Nephron progenitor cell (in vitro differentiated cells): ENCODE measurements at regions not wholly inside any gene's neighbourhood (a gene's known extent, or its start where the extent isn't known, plus 50 kb on each side); places are given as distances from the start of the nearest gene placed in this dataset.

Source experiments
- DNase-seq: peaks from one replicate; pipeline ENCODE4 v3.0.0; 2021
- H3K27ac Mint-ChIP-seq: 2 replicates; pipeline ENCODE4 v1.8.0; 2021; ENCODE audit warnings: mild to moderate bottlenecking, moderate library complexity, mixed read lengths
- H3K27me3 Mint-ChIP-seq: 2 replicates; pipeline ENCODE4 v1.8.0; 2021; ENCODE audit warnings: mild to moderate bottlenecking, low read depth, mixed read lengths; ENCODE audit not compliant: poor library complexity
- H3K36me3 Mint-ChIP-seq: 2 replicates; pipeline ENCODE4 v1.8.0; 2021; ENCODE audit warnings: low read depth, mixed read lengths
- H3K4me1 Mint-ChIP-seq: 2 replicates; pipeline ENCODE4 v1.8.0; 2021; ENCODE audit warnings: mixed read lengths
- H3K4me3 Mint-ChIP-seq: 2 replicates; pipeline ENCODE4 v1.8.0; 2021; ENCODE audit warnings: mild to moderate bottlenecking, moderate library complexity, mixed read lengths
- H3K9me3 Mint-ChIP-seq: 2 replicates; pipeline ENCODE4 v1.8.0; 2021; ENCODE audit warnings: mild to moderate bottlenecking, moderate library complexity, mixed read lengths
- CTCF ChIP-seq: fragments of 200-600 bp; sonication (generic); IDR thresholded peaks from 2 replicates; pipeline ENCODE4 v1.5.0; 2021; ENCODE audit warnings: antibody characterized with exemption

- H3K4me1 Mint-ChIP-seq, result peaks cover 10% of the 10 kb centered on the region
- DNase-seq, result no peak
- no peak overlapping the region for H3K27ac Mint-ChIP-seq
- no peak overlapping the region for H3K4me3 Mint-ChIP-seq
- H3K9me3 Mint-ChIP-seq, result peaks cover 14% of the 10 kb centered on the region
- no peaks in the 10 kb centered on the region for H3K36me3 Mint-ChIP-seq
- no peak for TF ChIP-seq CTCF
- H3K27me3 Mint-ChIP-seq, result peaks cover 3% of the 10 kb centered on the region
These were observed 76.6 kb upstream of the CFAP20DC start for GRCh38 chr3:59126446-59126845.

GRCh38 chr3:59121346-59122144 lies 71.7 kb upstream of the CFAP20DC start:
- peaks cover 5% of the 10 kb centered on the region for H3K4me1 Mint-ChIP-seq

GRCh38 chr3:59118928-59119327 lies 69.1 kb upstream of the CFAP20DC start:
- Mint-ChIP-seq H3K36me3 (no peaks in the 10 kb centered on the region), H3K27ac (no peak overlapping the region), H3K4me1 (peaks cover 5% of the 10 kb centered on the region), H3K9me3 (peaks cover 16% of the 10 kb centered on the region), H3K4me3 (no peak overlapping the region), H3K27me3 (no peaks in the 10 kb centered on the region)
- DNase-seq, result no peak
- TF ChIP-seq CTCF, result no peak

More at GRCh38 chr3:59121346-59122144, 71.7 kb upstream of the CFAP20DC start:
- peaks cover 16% of the 10 kb centered on the region for H3K9me3 Mint-ChIP-seq
- H3K27ac Mint-ChIP-seq, result no peak overlapping the region
- peaks cover 3% of the 10 kb centered on the region for H3K27me3 Mint-ChIP-seq
- no peak overlapping the region for H3K4me3 Mint-ChIP-seq
- no peak for DNase-seq
- no peaks in the 10 kb centered on the region for H3K36me3 Mint-ChIP-seq
- no peak for TF ChIP-seq CTCF

GRCh38 chr3:59117396-59117795 lies 67.6 kb upstream of the CFAP20DC start:
- TF ChIP-seq CTCF, result no peak
- H3K4me3 Mint-ChIP-seq, result no peak overlapping the region
- H3K4me1 Mint-ChIP-seq, result no peaks in the 10 kb centered on the region
- no peaks in the 10 kb centered on the region for H3K27me3 Mint-ChIP-seq
- no peak for DNase-seq
- peaks cover 9% of the 10 kb centered on the region for H3K9me3 Mint-ChIP-seq
- no peaks in the 10 kb centered on the region for H3K36me3 Mint-ChIP-seq
- H3K27ac Mint-ChIP-seq, result no peak overlapping the region

- no peak for DNase-seq
- H3K4me1 Mint-ChIP-seq, result no peaks in the 10 kb centered on the region
- no peak for TF ChIP-seq CTCF
- H3K9me3 Mint-ChIP-seq, result no peaks in the 10 kb centered on the region
- H3K27me3 Mint-ChIP-seq, result no peaks in the 10 kb centered on the region
- H3K36me3 Mint-ChIP-seq, result no peaks in the 10 kb centered on the region
- no peak overlapping the region for H3K27ac Mint-ChIP-seq
- H3K4me3 Mint-ChIP-seq, result no peak overlapping the region
These were observed 66.4 kb upstream of the CFAP20DC start for GRCh38 chr3:59116233-59116537.
